ENCODE measurements at regions not wholly inside any gene's neighbourhood (a gene's known extent, or its start where the extent isn't known, plus 50 kb on each side); places are given as distances from the start of the nearest gene placed in this dataset.

DNA sequence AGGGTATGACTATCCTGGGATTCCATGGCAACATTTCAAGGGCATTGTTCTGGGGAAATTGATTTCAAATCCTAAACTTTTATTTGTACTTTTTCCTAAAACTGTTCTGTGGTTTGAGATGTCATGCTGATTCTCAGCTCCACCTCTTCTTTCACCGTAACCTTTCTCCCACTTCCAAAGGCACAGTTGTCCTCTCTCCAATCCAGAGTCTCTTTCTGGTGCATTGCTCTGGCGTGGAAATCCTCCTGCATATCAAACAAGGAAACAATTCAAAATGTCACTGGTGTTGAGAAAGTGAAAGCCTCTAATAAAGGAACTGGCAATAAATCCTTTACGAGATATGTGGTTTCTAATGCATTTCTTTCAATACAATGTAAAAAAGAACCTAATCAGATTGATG, 155.1 kb upstream of the CDH2 start:
- Histone ChIP-seq H3K36me3 (no peaks in the 10 kb centered on the region), H3K9ac (ENCODE audit: low read depth in 2 of 2, low read length in 2 of 2) (no peak overlapping the region), H3K4me3 (no peak overlapping the region), H3K9me3 (no peaks in the 10 kb centered on the region), H3K27ac (no peak overlapping the region), H3K27me3 (no peaks in the 10 kb centered on the region), H3K4me1 (no peaks in the 10 kb centered on the region)
- DNase-seq, result no peak
- TF ChIP-seq, protein P1, sequence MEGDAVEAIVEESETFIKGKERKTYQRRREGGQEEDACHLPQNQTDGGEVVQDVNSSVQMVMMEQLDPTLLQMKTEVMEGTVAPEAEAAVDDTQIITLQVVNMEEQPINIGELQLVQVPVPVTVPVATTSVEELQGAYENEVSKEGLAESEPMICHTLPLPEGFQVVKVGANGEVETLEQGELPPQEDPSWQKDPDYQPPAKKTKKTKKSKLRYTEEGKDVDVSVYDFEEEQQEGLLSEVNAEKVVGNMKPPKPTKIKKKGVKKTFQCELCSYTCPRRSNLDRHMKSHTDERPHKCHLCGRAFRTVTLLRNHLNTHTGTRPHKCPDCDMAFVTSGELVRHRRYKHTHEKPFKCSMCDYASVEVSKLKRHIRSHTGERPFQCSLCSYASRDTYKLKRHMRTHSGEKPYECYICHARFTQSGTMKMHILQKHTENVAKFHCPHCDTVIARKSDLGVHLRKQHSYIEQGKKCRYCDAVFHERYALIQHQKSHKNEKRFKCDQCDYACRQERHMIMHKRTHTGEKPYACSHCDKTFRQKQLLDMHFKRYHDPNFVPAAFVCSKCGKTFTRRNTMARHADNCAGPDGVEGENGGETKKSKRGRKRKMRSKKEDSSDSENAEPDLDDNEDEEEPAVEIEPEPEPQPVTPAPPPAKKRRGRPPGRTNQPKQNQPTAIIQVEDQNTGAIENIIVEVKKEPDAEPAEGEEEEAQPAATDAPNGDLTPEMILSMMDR (IDR thresholded peaks at IDR 0.05), result no peak
- intact Hi-C loops (cut with DNase I), result no loop called here

- intact Hi-C loops (cut with DNase I), result no loop called here
- TF ChIP-seq, protein P1 (IDR thresholded peaks at IDR 0.05), result no peak
- no peaks in the 10 kb centered on the region for H3K36me3 ChIP-seq
- H3K9me3 ChIP-seq, result no peaks in the 10 kb centered on the region
- no peak overlapping the region for H3K4me3 ChIP-seq
- no peaks in the 10 kb centered on the region for H3K27me3 ChIP-seq
- no peak for DNase-seq
- H3K27ac ChIP-seq, result no peak overlapping the region
- H3K9ac ChIP-seq (ENCODE audit: low read depth in 2 of 2, low read length in 2 of 2), result no peak overlapping the region
- no peaks in the 10 kb centered on the region for H3K4me1 ChIP-seq
Measured at GRCh38 chr18:28331551-28331950, 154.6 kb upstream of the CDH2 start.

DNA sequence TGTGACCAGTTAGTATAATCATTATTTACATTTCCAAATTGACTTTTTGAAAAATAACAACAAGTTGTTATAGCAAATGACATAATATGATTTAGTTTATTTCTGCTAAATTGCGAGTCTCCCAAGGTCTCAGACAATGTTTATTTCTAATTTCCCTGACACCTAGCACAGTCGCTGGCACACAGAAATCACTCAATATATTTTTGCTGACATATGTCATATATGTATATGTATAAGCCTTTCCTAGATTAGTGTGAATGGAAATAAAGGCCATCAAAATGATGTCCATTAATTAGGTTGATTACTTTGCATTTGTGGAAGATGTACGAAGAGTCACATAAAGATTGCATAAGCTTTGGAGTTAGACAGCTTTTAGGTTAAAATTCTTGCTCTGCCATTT, 136.7 kb upstream of the CDH2 start:
- H3K27me3 ChIP-seq, result no peaks in the 10 kb centered on the region
- H3K4me1 ChIP-seq, result no peaks in the 10 kb centered on the region
- TF ChIP-seq, protein P1 (IDR thresholded peaks at IDR 0.05), result no peak
- no peaks in the 10 kb centered on the region for H3K36me3 ChIP-seq
- intact Hi-C loops (cut with DNase I), result no loop called here
- no peak for DNase-seq
- H3K9ac ChIP-seq (ENCODE audit: low read depth in 2 of 2, low read length in 2 of 2), result no peak overlapping the region
- no peaks in the 10 kb centered on the region for H3K9me3 ChIP-seq
- H3K4me3 ChIP-seq, result no peak overlapping the region
- H3K27ac ChIP-seq, result no peak overlapping the region

- no peaks in the 10 kb centered on the region for H3K36me3 ChIP-seq
- intact Hi-C loops (cut with DNase I), result no loop called here
- H3K27me3 ChIP-seq, result no peaks in the 10 kb centered on the region
- H3K4me3 ChIP-seq, result no peak overlapping the region
- no peaks in the 10 kb centered on the region for H3K4me1 ChIP-seq
- H3K9ac ChIP-seq (ENCODE audit: low read depth in 2 of 2, low read length in 2 of 2), result no peak overlapping the region
- no peak for DNase-seq
- no peak overlapping the region for H3K27ac ChIP-seq
- TF ChIP-seq, protein P1 (IDR thresholded peaks at IDR 0.05), result no peak
- no peaks in the 10 kb centered on the region for H3K9me3 ChIP-seq
Measured at GRCh38 chr18:28288784-28289183, 111.9 kb upstream of the CDH2 start.

DNA sequence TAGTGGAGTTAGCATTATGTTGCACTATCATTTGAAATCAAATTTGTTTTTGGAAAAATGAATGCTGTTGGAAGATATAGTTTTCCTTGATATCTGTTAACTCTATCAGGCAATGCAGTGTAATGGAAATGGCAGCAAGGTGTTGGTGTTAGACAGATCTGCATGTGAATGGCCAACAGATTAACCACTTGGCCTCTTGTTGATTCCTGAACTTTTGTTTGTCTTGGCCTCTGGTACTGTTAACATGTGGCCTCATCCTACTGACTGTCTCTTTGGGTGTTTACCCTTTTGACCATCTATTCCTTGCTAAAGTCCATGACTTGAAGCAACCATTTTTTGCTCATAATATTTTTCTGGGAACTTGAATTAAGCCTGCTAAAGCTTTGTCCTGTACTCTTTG, 110.2 kb upstream of the CDH2 start:
- H3K4me3 ChIP-seq, result no peak overlapping the region
- H3K27ac ChIP-seq, result no peak overlapping the region
- no peaks in the 10 kb centered on the region for H3K4me1 ChIP-seq
- intact Hi-C loops (cut with DNase I), result no loop called here
- H3K9me3 ChIP-seq, result no peaks in the 10 kb centered on the region
- H3K36me3 ChIP-seq, result no peaks in the 10 kb centered on the region
- DNase-seq, result no peak
- no peaks in the 10 kb centered on the region for H3K27me3 ChIP-seq
- TF ChIP-seq, protein P1 (IDR thresholded peaks at IDR 0.05), result no peak
- no peak overlapping the region for H3K9ac ChIP-seq (ENCODE audit: low read depth in 2 of 2, low read length in 2 of 2)

DNA sequence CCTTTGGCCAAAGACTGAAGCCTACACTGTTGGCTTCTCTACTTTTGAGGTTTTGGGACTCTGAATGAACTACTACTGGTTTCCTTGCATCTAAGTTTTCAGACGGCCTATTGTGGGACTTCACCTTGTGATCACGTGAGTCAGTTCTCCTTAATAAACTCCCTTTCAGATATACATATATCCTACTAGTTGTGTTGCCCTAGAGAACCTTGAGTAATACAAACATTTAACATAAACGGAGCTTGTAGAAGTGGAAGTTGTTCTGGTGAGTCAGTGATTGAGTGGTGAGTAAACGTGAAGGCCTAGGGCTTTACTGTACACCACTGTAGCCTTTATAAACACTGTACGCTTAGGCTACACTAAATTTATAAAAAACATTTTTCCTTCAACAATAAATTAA, 107.2 kb upstream of the CDH2 start:
- H3K27me3 ChIP-seq, result no peaks in the 10 kb centered on the region
- no peak overlapping the region for H3K27ac ChIP-seq
- no peak overlapping the region for H3K9ac ChIP-seq (ENCODE audit: low read depth in 2 of 2, low read length in 2 of 2)
- TF ChIP-seq, protein P1 (IDR thresholded peaks at IDR 0.05), result no peak
- H3K4me1 ChIP-seq, result no peaks in the 10 kb centered on the region
- no peak overlapping the region for H3K4me3 ChIP-seq
- DNase-seq, result no peak
- intact Hi-C loops (cut with DNase I), result no loop called here
- H3K9me3 ChIP-seq, result no peaks in the 10 kb centered on the region
- H3K36me3 ChIP-seq, result no peaks in the 10 kb centered on the region

Data from colonic mucosa (tissue), 4 donors.